Gastroesophageal sphincter (tissue), 4 donors: ENCODE measurements at regions not wholly inside any gene's neighbourhood (a gene's known extent, or its start where the extent isn't known, plus 50 kb on each side); places are given as distances from the start of the nearest gene placed in this dataset.

Source experiments
- ATAC-seq: fragments of 150-250 bp; one replicate; pipeline ENCODE4 v1.9.1; 2016; ENCODE audit warnings: mild to moderate bottlenecking, moderate library complexity
- H3K27ac ChIP-seq, 4 donors: fragments of 200-600 bp; sonication (generic) in 3 of 4; 1 replicate in 3 of 4; 2 replicates in 1 of 4; pipeline ENCODE4 v1.5.1; 2016 to 2019
- H3K27me3 ChIP-seq: fragments of 200-600 bp; sonication (generic); one replicate; pipeline ENCODE4 v1.5.1; 2019
- H3K36me3 ChIP-seq, 2 donors: fragments of 200-600 bp; sonication (generic); one replicate each; pipeline ENCODE4 v1.5.1; 2019; ENCODE audit warnings: control low read depth in 1 of 2
- H3K4me1 ChIP-seq, 3 donors: fragments of 200-600 bp; sonication (generic); 1 replicate in 2 of 3; 2 replicates in 1 of 3; pipeline ENCODE4 v1.5.1; 2016 to 2019; ENCODE audit warnings: control low read depth in 2 of 3
- H3K4me3 ChIP-seq, 2 donors: fragments of 200-600 bp; sonication (generic); one replicate each; pipeline ENCODE4 v1.5.1; 2019; ENCODE audit warnings: mild to moderate bottlenecking in 1 of 2, moderate library complexity in 1 of 2
- H3K9me3 ChIP-seq, 3 donors: fragments of 200-600 bp; sonication (generic); one replicate each; pipeline ENCODE4 v1.5.1; 2017 to 2019; ENCODE audit warnings: control low read depth in 2 of 3
- CTCF ChIP-seq, 4 experiments: fragments of 200-600 bp in 2 of 4; fragments of 450-650 bp in 2 of 4; sonication (generic) in 1 of 4; IDR thresholded peaks; one replicate each; pipeline ENCODE4 v1.5.1; 2017 to 2019; ENCODE audit warnings: antibody characterized with exemption in 4 of 4, mild to moderate bottlenecking in 2 of 4, moderate library complexity in 2 of 4
- EP300 ChIP-seq: sonication (generic); formaldehyde crosslinking; IDR thresholded peaks from one replicate; pipeline ENCODE4 v1.6.1; 2017; ENCODE audit warnings: antibody characterized with exemption, mild to moderate bottlenecking
- POLR2A ChIP-seq, 2 donors: fragments of 450-650 bp; IDR thresholded peaks; one replicate each; pipeline ENCODE4 v1.6.1; 2017; ENCODE audit warnings: antibody characterized with exemption in 2 of 2, mild to moderate bottlenecking in 2 of 2, moderate library complexity in 1 of 2
- POLR2AphosphoS5 ChIP-seq: sonication (generic); formaldehyde crosslinking; IDR thresholded peaks from one replicate; pipeline ENCODE4 v1.6.1; 2017; ENCODE audit warnings: antibody characterized with exemption
- whole genome bisulfite sequencing, 2 donors: methylation state at CpG; one replicate each; pipeline ENCODE4 v1.1.5; 2018; ENCODE audit warnings: low coverage in 1 of 2; 5-methylcytosine and 5-hydroxymethylcytosine counted together

- no peak for ATAC-seq
- no peak for TF ChIP-seq POLR2AphosphoS5
- no peak for TF ChIP-seq CTCF (IDR thresholded peaks at IDR 0.05)
- no peak for TF ChIP-seq POLR2A (IDR thresholded peaks at IDR 0.05)
- 91 to 92% methylated on average over 5 to 8 of the region's 8 CpGs for WGBS, 2 donors
- no peaks in the 10 kb centered on the region for H3K9me3 ChIP-seq
- peaks cover 0 to 62% (median 6%) of the 10 kb centered on the region in 3 donors for H3K4me1 ChIP-seq
- peak overlapping the region in 1 of 2 donors; percentile 26 for H3K4me3 ChIP-seq
- no peaks in the 10 kb centered on the region for H3K27me3 ChIP-seq
- peaks cover 0 to 36% of the 10 kb centered on the region in 2 donors for H3K36me3 ChIP-seq
- peak overlapping the region in 3 of 4 donors; percentile 41 to 72 (median 62) for H3K27ac ChIP-seq
Observed at GRCh38 chr20:19936466-19937200, 80.5 kb upstream of the NAA20 start.

- Histone ChIP-seq H3K9me3 (no peaks in the 10 kb centered on the region), H3K4me1 (peaks cover 0 to 56% (median 6%) of the 10 kb centered on the region in 3 donors), H3K4me3 (peak overlapping the region in 1 of 2 donors; percentile 26), H3K27me3 (no peaks in the 10 kb centered on the region), H3K36me3 (peaks cover 0 to 36% of the 10 kb centered on the region in 2 donors), H3K27ac (peak overlapping the region in 3 of 4 donors; percentile 41 to 72 (median 62))
- peak; percentile 20 for ATAC-seq
- WGBS, 2 donors = 78 to 82% methylated on average over 6 to 9 of the region's 11 CpGs
- TF ChIP-seq POLR2A (IDR thresholded peaks at IDR 0.05) (no peak), EP300 (no peak), CTCF (IDR thresholded peaks at IDR 0.05) (no peak), POLR2AphosphoS5 (no peak)
Observed at GRCh38 chr20:19937218-19937617, 79.9 kb upstream of the NAA20 start.

GRCh38 chr20:19937651-19938420, 79.3 kb upstream of the NAA20 start:
- no peak for TF ChIP-seq POLR2A (IDR thresholded peaks at IDR 0.05)
- no peak for TF ChIP-seq POLR2AphosphoS5
- TF ChIP-seq CTCF (IDR thresholded peaks at IDR 0.05) = no peak
- TF ChIP-seq EP300 = no peak
- peak overlapping the region in 2 of 4 donors; percentile 25 to 72 for H3K27ac ChIP-seq
- no peaks in the 10 kb centered on the region for H3K27me3 ChIP-seq
- peak overlapping the region in 1 of 2 donors; percentile 26 for H3K4me3 ChIP-seq
- peaks cover 0 to 39% of the 10 kb centered on the region in 2 donors for H3K36me3 ChIP-seq
- H3K4me1 ChIP-seq = peaks cover 0 to 56% (median 6%) of the 10 kb centered on the region in 3 donors
- 81 to 93% methylated on average over 6 to 7 of the region's 8 CpGs for WGBS, 2 donors
- no peaks in the 10 kb centered on the region for H3K9me3 ChIP-seq
- no peak for ATAC-seq

GRCh38 chr20:19938421-19939090, 78.6 kb upstream of the NAA20 start:
- peaks cover 0 to 55% (median 3%) of the 10 kb centered on the region in 3 donors for H3K4me1 ChIP-seq
- no peak for ATAC-seq
- WGBS, 2 donors = 94 to 97% methylated on average over 2 to 4 of the region's 4 CpGs
- H3K4me3 ChIP-seq = no peak overlapping the region
- peak overlapping the region in 1 of 4 donors; percentile 25 for H3K27ac ChIP-seq
- TF ChIP-seq POLR2AphosphoS5 (no peak), CTCF (IDR thresholded peaks at IDR 0.05) (no peak), EP300 (no peak), POLR2A (IDR thresholded peaks at IDR 0.05) (no peak)
- no peaks in the 10 kb centered on the region for H3K27me3 ChIP-seq
- H3K36me3 ChIP-seq = peaks cover 0 to 44% of the 10 kb centered on the region in 2 donors
- no peaks in the 10 kb centered on the region for H3K9me3 ChIP-seq
